GM23338 (cell line): ENCODE measurements at regions not wholly inside any gene's neighbourhood (a gene's known extent, or its start where the extent isn't known, plus 50 kb on each side); places are given as distances from the start of the nearest gene placed in this dataset.

Source experiments
- CREB1 ChIP-seq: fragments of 250-450 bp; sonication (Bioruptor Pico); IDR thresholded peaks from 2 replicates; pipeline ENCODE4 v1.5.0; 2020; ENCODE audit warnings: low read depth, mild to moderate bottlenecking, moderate library complexity
- CTCF ChIP-seq, 2 experiments: fragments of 200-600 bp in 1 of 2; sonication (generic) in 1 of 2; conservative IDR thresholded peaks; 2 replicates each; pipeline versions ENCODE4 v1.5.1 to v1.6.1; 2016 to 2017; ENCODE audit warnings: antibody characterized with exemption in 2 of 2, low read depth in 2 of 2, mild to moderate bottlenecking in 2 of 2, moderate library complexity in 1 of 2
- EZH2 ChIP-seq: fragments of 200-600 bp; sonication (generic); IDR thresholded peaks from one replicate; pipeline ENCODE4 v1.8.0; 2017; ENCODE audit warnings: antibody characterized with exemption, mild to moderate bottlenecking, low read depth; ENCODE audit not compliant: unreplicated experiment
- EZH2phosphoT487 ChIP-seq: fragments of 200-600 bp; sonication (generic); IDR thresholded peaks from one replicate; pipeline ENCODE4 v1.8.1; 2018; ENCODE audit warnings: antibody characterized with exemption; ENCODE audit not compliant: unreplicated experiment
- JUNB ChIP-seq: IDR thresholded peaks from one replicate; pipeline ENCODE4 v1.6.1; 2016; ENCODE audit warnings: antibody characterized with exemption; ENCODE audit not compliant: unreplicated experiment
- POLR2AphosphoS5 ChIP-seq: IDR thresholded peaks from 2 replicates; pipeline ENCODE4 v1.6.1; 2016; ENCODE audit warnings: antibody characterized with exemption, low read depth
- REST ChIP-seq: IDR thresholded peaks from one replicate; pipeline ENCODE4 v1.6.1; 2018; ENCODE audit warnings: antibody characterized with exemption; ENCODE audit not compliant: unreplicated experiment
- STAT1 ChIP-seq: IDR thresholded peaks from one replicate; pipeline ENCODE4 v1.6.1; 2016; ENCODE audit warnings: antibody characterized with exemption; ENCODE audit not compliant: unreplicated experiment
- ZNF114 ChIP-seq: fragments of 250-450 bp; sonication (Bioruptor Pico); IDR thresholded peaks from 2 replicates; pipeline ENCODE4 v1.5.0; 2020; ENCODE audit warnings: mild to moderate bottlenecking, moderate library complexity
- TF ChIP-seq, protein P1 (sequence below): IDR thresholded peaks from 2 replicates; pipeline ENCODE4 v1.6.1; 2016; ENCODE audit warnings: antibody characterized with exemption

- TF ChIP-seq CTCF (conservative IDR thresholded peaks at IDR 0.05; ENCODE audit: low read depth in 2 of 2) = no peak
- TF ChIP-seq, protein P1, sequence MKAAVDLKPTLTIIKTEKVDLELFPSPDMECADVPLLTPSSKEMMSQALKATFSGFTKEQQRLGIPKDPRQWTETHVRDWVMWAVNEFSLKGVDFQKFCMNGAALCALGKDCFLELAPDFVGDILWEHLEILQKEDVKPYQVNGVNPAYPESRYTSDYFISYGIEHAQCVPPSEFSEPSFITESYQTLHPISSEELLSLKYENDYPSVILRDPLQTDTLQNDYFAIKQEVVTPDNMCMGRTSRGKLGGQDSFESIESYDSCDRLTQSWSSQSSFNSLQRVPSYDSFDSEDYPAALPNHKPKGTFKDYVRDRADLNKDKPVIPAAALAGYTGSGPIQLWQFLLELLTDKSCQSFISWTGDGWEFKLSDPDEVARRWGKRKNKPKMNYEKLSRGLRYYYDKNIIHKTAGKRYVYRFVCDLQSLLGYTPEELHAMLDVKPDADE = no peak
- no peak for TF ChIP-seq EZH2
- TF ChIP-seq REST = no peak
- TF ChIP-seq POLR2AphosphoS5 = no peak
- no peak for TF ChIP-seq EZH2phosphoT487
- TF ChIP-seq ZNF114 (CRISPR knock-in tag) = no peak
- no peak for TF ChIP-seq CREB1
- no peak for TF ChIP-seq STAT1
- TF ChIP-seq JUNB = no peak
Measured at GRCh38 chr5:169507051-169507450, 76.5 kb upstream of the SPDL1 start.
